ENCODE measurements at regions not wholly inside any gene's neighbourhood (a gene's known extent, or its start where the extent isn't known, plus 50 kb on each side); places are given as distances from the start of the nearest gene placed in this dataset.

DNA sequence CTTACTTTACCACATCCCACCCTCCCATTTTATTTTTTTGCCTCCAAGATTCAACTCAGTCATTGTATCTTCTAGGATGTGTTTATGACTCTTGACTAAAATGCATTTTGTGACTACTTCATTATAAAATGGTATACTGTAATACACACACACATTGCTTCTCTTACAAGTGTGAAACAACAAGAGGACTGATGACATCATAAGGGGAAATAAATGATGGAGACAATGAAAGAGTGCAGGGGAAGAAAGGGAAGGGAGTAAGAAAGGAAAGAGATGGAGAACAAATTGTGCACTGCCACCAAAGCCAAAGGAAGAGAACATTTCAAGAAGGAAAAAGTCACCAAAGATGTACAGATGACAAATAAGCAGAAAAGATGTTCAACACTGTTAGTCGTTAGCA is 102.6 kb downstream of the CD164 start:
- WGBS, 2 experiments (ENCODE audit: extremely low coverage in 1 of 2, insufficient coverage in 1 of 2, insufficient read length in 1 of 2, insufficient replicate concordance in 2 of 2, low coverage in 1 of 2, low lambda C conversion rate in 2 of 2, missing lambda C conversion rate in 1 of 2), result 92% methylated on average over 1 of the region's 1 CpG; no CpG with 5 or more reads in 1 of the 2 experiments
- DNase-seq (ENCODE audit: low read depth in 1 of 2, low spot score in 2 of 2), result no peak
- CTCF ChIA-PET (ENCODE audit: partially characterized antibody), result no interaction called here
- TF ChIP-seq EZH2 (IDR thresholded peaks at IDR 0.05; ENCODE audit: low read depth, low read length, severe bottlenecking), result no peak
- no peak for TF ChIP-seq KDM1A (IDR thresholded peaks at IDR 0.05; ENCODE audit: borderline replicate concordance, low read length)
- TF ChIP-seq ASH2L (IDR thresholded peaks at IDR 0.05; ENCODE audit: low read length), result no peak
- no peak for TF ChIP-seq TCF12 (IDR thresholded peaks at IDR 0.05; ENCODE audit: low read depth, low read length)
- no peak for TF ChIP-seq RAD21 (IDR thresholded peaks at IDR 0.05 in 1 of 2, conservative IDR thresholded peaks at IDR 0.05 in 1 of 2; ENCODE audit: low read depth in 2 of 2, low read length in 2 of 2)
- TF ChIP-seq NANOG (IDR thresholded peaks at IDR 0.05; ENCODE audit: insufficient read depth, low read depth, low read length, poor library complexity, severe bottlenecking), result no peak
- no peak for TF ChIP-seq TBP (IDR thresholded peaks at IDR 0.05; ENCODE audit: low read depth, low read length)
- TF ChIP-seq SP2 (IDR thresholded peaks at IDR 0.05; ENCODE audit: low read length), result no peak
- TF ChIP-seq CBX8 (IDR thresholded peaks at IDR 0.05; ENCODE audit: borderline replicate concordance, low read depth, low read length), result no peak
- no peak for TF ChIP-seq JUND (IDR thresholded peaks at IDR 0.05; ENCODE audit: low read length)
- no peak for TF ChIP-seq EGR1 (IDR thresholded peaks at IDR 0.05; ENCODE audit: borderline replicate concordance, low read depth, low read length)
- TF ChIP-seq, protein P1, sequence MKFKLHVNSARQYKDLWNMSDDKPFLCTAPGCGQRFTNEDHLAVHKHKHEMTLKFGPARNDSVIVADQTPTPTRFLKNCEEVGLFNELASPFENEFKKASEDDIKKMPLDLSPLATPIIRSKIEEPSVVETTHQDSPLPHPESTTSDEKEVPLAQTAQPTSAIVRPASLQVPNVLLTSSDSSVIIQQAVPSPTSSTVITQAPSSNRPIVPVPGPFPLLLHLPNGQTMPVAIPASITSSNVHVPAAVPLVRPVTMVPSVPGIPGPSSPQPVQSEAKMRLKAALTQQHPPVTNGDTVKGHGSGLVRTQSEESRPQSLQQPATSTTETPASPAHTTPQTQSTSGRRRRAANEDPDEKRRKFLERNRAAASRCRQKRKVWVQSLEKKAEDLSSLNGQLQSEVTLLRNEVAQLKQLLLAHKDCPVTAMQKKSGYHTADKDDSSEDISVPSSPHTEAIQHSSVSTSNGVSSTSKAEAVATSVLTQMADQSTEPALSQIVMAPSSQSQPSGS (IDR thresholded peaks at IDR 0.05; ENCODE audit: low read length), result no peak
- TF ChIP-seq SRF (IDR thresholded peaks at IDR 0.05; ENCODE audit: low read depth, low read length), result no peak
- no peak for TF ChIP-seq POLR2A (IDR thresholded peaks at IDR 0.05; ENCODE audit: control extremely low read depth in 1 of 2, low read depth in 2 of 2, low read length in 2 of 2)

More for the DNA sequence above, 102.6 kb downstream of the CD164 start:
- no peak overlapping the region for H2AFZ ChIP-seq (ENCODE audit: low read length)
- H3K14ac ChIP-seq (ENCODE audit: insufficient read length), result no peak overlapping the region
- no peaks in the 10 kb centered on the region for H3K9me3 ChIP-seq (ENCODE audit: insufficient read depth in 2 of 2, low read depth in 1 of 2, low read length in 1 of 2)
- no peak overlapping the region for H2BK12ac ChIP-seq (ENCODE audit: low read depth, low read length)
- no peak overlapping the region for H2BK20ac ChIP-seq (ENCODE audit: low read length)
- H3K79me1 ChIP-seq (ENCODE audit: low read depth, low read length), result no peaks in the 10 kb centered on the region
- no peak overlapping the region for H4K8ac ChIP-seq (ENCODE audit: extremely low read depth, insufficient read depth, low read length)
- no peaks in the 10 kb centered on the region for H3K23me2 ChIP-seq (ENCODE audit: low read depth, low read length)
- H2AK5ac ChIP-seq (ENCODE audit: low read depth, low read length), result no peak overlapping the region
- H3K9ac ChIP-seq (replicated peaks in 1 of 4; ENCODE audit: extremely low read depth in 1 of 4, low read depth in 3 of 4, low read length in 3 of 4), result no peak overlapping the region
- no peak overlapping the region for H3K23ac ChIP-seq (ENCODE audit: insufficient read length)
- H3K36me3 ChIP-seq (ENCODE audit: control insufficient read depth in 2 of 4, insufficient read depth in 4 of 4, low read length in 3 of 4), result no peaks in the 10 kb centered on the region
- POLR2A ChIA-PET (ENCODE audit: partially characterized antibody), result no interaction called here
- H3K27ac ChIP-seq (ENCODE audit: low read depth, low read length), result no peak overlapping the region
- no peak overlapping the region for H3K4ac ChIP-seq (replicated peaks; ENCODE audit: insufficient read length, low read depth, low read length)
- no peaks in the 10 kb centered on the region for H4K20me1 ChIP-seq (replicated peaks in 1 of 2; ENCODE audit: control insufficient read depth in 1 of 2, insufficient read depth in 2 of 2, low read length in 2 of 2)
- no peak overlapping the region for H4K91ac ChIP-seq (replicated peaks; ENCODE audit: insufficient read length, low read length)
- no peak overlapping the region for H3K18ac ChIP-seq (ENCODE audit: extremely low read depth, low read length)
- no peak overlapping the region for H4K5ac ChIP-seq (ENCODE audit: insufficient read length, low read depth, low read length)
- H3K4me3 ChIP-seq (ENCODE audit: extremely low read depth in 1 of 4, insufficient read depth in 2 of 4, low read depth in 3 of 4, low read length in 4 of 4), result no peak overlapping the region
- peak overlapping the region; percentile 21 for H3K56ac ChIP-seq (replicated peaks; ENCODE audit: insufficient read length, low read depth, low read length)
- H2BK120ac ChIP-seq (replicated peaks; ENCODE audit: low read depth, low read length), result no peak overlapping the region
- H3K79me2 ChIP-seq (ENCODE audit: control insufficient read depth in 1 of 2, insufficient read depth in 2 of 2, low read length in 2 of 2), result no peaks in the 10 kb centered on the region
- FAIRE-seq, result no peak
- H3K4me2 ChIP-seq (ENCODE audit: insufficient read depth in 1 of 2, low read depth in 2 of 2, low read length in 2 of 2), result no peak overlapping the region
- H2BK5ac ChIP-seq (ENCODE audit: low read depth, low read length), result no peak overlapping the region
- H3K4me1 ChIP-seq (replicated peaks in 1 of 4; ENCODE audit: control insufficient read depth in 3 of 4, insufficient read depth in 4 of 4, low read length in 3 of 4), result no peaks in the 10 kb centered on the region
- no peak overlapping the region for H2BK15ac ChIP-seq (ENCODE audit: low read length)
- H3K27me3 ChIP-seq (replicated peaks in 1 of 4; ENCODE audit: control insufficient read depth in 3 of 4, extremely low read depth in 1 of 4, insufficient read depth in 3 of 4, low read length in 3 of 4), result no peaks in the 10 kb centered on the region
